GM23338 (cell line): ENCODE measurements at regions not wholly inside any gene's neighbourhood (a gene's known extent, or its start where the extent isn't known, plus 50 kb on each side); places are given as distances from the start of the nearest gene placed in this dataset.

ENCODE experiments used
- CREB1 ChIP-seq: fragments of 250-450 bp; sonication (Bioruptor Pico); IDR thresholded peaks from 2 replicates; pipeline ENCODE4 v1.5.0; 2020; ENCODE audit warnings: low read depth, mild to moderate bottlenecking, moderate library complexity
- CTCF ChIP-seq, 2 experiments: fragments of 200-600 bp in 1 of 2; sonication (generic) in 1 of 2; conservative IDR thresholded peaks; 2 replicates each; pipeline versions ENCODE4 v1.5.1 to v1.6.1; 2016 to 2017; ENCODE audit warnings: antibody characterized with exemption in 2 of 2, low read depth in 2 of 2, mild to moderate bottlenecking in 2 of 2, moderate library complexity in 1 of 2
- ETS1 ChIP-seq: IDR thresholded peaks from 2 replicates; pipeline ENCODE4 v1.6.1; 2016; ENCODE audit warnings: antibody characterized with exemption
- EZH2 ChIP-seq: fragments of 200-600 bp; sonication (generic); IDR thresholded peaks from one replicate; pipeline ENCODE4 v1.8.0; 2017; ENCODE audit warnings: antibody characterized with exemption, mild to moderate bottlenecking, low read depth; ENCODE audit not compliant: unreplicated experiment
- EZH2phosphoT487 ChIP-seq: fragments of 200-600 bp; sonication (generic); IDR thresholded peaks from one replicate; pipeline ENCODE4 v1.8.1; 2018; ENCODE audit warnings: antibody characterized with exemption; ENCODE audit not compliant: unreplicated experiment
- POLR2AphosphoS5 ChIP-seq: IDR thresholded peaks from 2 replicates; pipeline ENCODE4 v1.6.1; 2016; ENCODE audit warnings: antibody characterized with exemption, low read depth

GRCh38 chr11:109363682-109364081 lies 58.3 kb upstream of the C11orf87 start:
- TF ChIP-seq CTCF (conservative IDR thresholded peaks at IDR 0.05; ENCODE audit: low read depth in 2 of 2): no peak
- TF ChIP-seq EZH2: no peak
- TF ChIP-seq CREB1 (CRISPR knock-in tag): no peak
- TF ChIP-seq POLR2AphosphoS5: no peak
- TF ChIP-seq EZH2phosphoT487: no peak
- TF ChIP-seq ETS1: no peak
